DOHH2 (cell line): ENCODE measurements at regions not wholly inside any gene's neighbourhood (a gene's known extent, or its start where the extent isn't known, plus 50 kb on each side); places are given as distances from the start of the nearest gene placed in this dataset.

Source experiments
- CTCF ChIP-seq: fragments of 200-600 bp; sonication (generic); IDR thresholded peaks from one replicate; pipeline ENCODE4 v1.5.1; 2014; ENCODE audit warnings: antibody characterized with exemption, mild to moderate bottlenecking, low read depth, low read length; ENCODE audit not compliant: poor library complexity, severe bottlenecking
- EZH2phosphoT487 ChIP-seq: fragments of 200-600 bp; sonication (generic); IDR thresholded peaks from 2 replicates; pipeline ENCODE4 v1.6.1; 2017; ENCODE audit warnings: borderline replicate concordance, mild to moderate bottlenecking, antibody characterized with exemption, low read length, moderate library complexity, mixed read lengths

DNA sequence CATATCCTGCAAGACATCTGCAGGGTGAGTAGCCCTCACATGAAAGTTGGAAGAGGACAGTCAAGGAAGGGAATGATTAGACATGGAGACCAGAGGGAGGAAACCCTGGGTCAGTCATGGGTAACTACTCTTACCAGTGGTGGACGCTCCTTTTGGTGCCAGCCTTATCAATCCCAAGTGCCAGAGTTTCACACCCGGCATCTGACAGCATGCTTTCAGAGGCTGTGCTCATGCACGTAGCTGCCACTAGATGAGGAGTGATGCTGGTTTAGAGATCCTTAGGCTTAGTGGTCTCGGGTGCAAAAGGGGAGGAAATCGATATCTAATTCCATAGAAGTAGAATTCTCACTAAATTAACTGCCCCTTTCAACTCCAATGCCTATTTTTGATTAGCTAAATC, 100.8 kb downstream of the PLCE1 start:
- TF ChIP-seq CTCF (no peak), EZH2phosphoT487 (no peak)
